Ishikawa (cell line): ENCODE measurements at regions not wholly inside any gene's neighbourhood (a gene's known extent, or its start where the extent isn't known, plus 50 kb on each side); places are given as distances from the start of the nearest gene placed in this dataset.

Experiments used
- CEBPB ChIP-seq: IDR thresholded peaks from 2 replicates; pipeline ENCODE4 v1.6.1; 2012
- CREB1 ChIP-seq: IDR thresholded peaks from 2 replicates; pipeline ENCODE4 v1.6.1; 2012; ENCODE audit warnings: low read depth
- EGR1 ChIP-seq: IDR thresholded peaks from 2 replicates; pipeline ENCODE4 v1.6.1; 2012
- EP300 ChIP-seq: IDR thresholded peaks from 2 replicates; pipeline ENCODE4 v1.6.1; 2012; ENCODE audit warnings: borderline replicate concordance
- FOXM1 ChIP-seq: IDR thresholded peaks from 2 replicates; pipeline ENCODE4 v1.6.1; 2012; ENCODE audit warnings: low read depth, borderline replicate concordance
- MAX ChIP-seq: IDR thresholded peaks from 2 replicates; pipeline ENCODE4 v1.6.1; 2012
- NFIC ChIP-seq: IDR thresholded peaks from 2 replicates; pipeline ENCODE4 v1.6.1; 2012
- RAD21 ChIP-seq: IDR thresholded peaks from 2 replicates; pipeline ENCODE4 v1.6.1; 2012; ENCODE audit warnings: low read depth
- REST ChIP-seq: IDR thresholded peaks from 2 replicates; pipeline ENCODE4 v1.6.1; 2012; ENCODE audit warnings: low read depth, mild to moderate bottlenecking
- TAF1 ChIP-seq: IDR thresholded peaks from 2 replicates; pipeline ENCODE4 v1.6.1; 2012; ENCODE audit warnings: low read depth, mild to moderate bottlenecking
- TCF12 ChIP-seq: IDR thresholded peaks from 2 replicates; pipeline ENCODE4 v1.6.1; 2012; ENCODE audit warnings: low read depth
- TEAD4 ChIP-seq: IDR thresholded peaks from 2 replicates; pipeline ENCODE4 v1.6.1; 2012
- USF1 ChIP-seq: IDR thresholded peaks from 2 replicates; pipeline ENCODE4 v1.6.1; 2012
- YY1 ChIP-seq: IDR thresholded peaks from 2 replicates; pipeline ENCODE4 v1.6.1; 2012; ENCODE audit warnings: low read depth
- ZBTB7A ChIP-seq: IDR thresholded peaks from 2 replicates; pipeline ENCODE4 v1.6.1; 2012; ENCODE audit warnings: low read depth

GRCh38 chr2:17319090-17319489 is 199.2 kb downstream of the RAD51AP2 start:
- TF ChIP-seq FOXM1 (no peak), TEAD4 (no peak), NFIC (0 out of 2 replicates have a peak, but pooled peaks have one; percentile 12), MAX (no peak), CEBPB (no peak)

- TF ChIP-seq TCF12 = no peak
- TF ChIP-seq FOXM1 = no peak
- TF ChIP-seq RAD21 = no peak
- no peak for TF ChIP-seq CEBPB
- no peak for TF ChIP-seq MAX
- no peak for TF ChIP-seq ZBTB7A
- TF ChIP-seq NFIC = no peak
- TF ChIP-seq EGR1 = no peak
- no peak for TF ChIP-seq TAF1
- no peak for TF ChIP-seq REST
- no peak for TF ChIP-seq YY1
- no peak for TF ChIP-seq TEAD4
- no peak for TF ChIP-seq EP300
- TF ChIP-seq USF1 = no peak
- TF ChIP-seq CREB1 = no peak
Observed at GRCh38 chr2:17318013-17318412, 200.2 kb downstream of the RAD51AP2 start.

GRCh38 chr2:17317439-17317976 is 200.7 kb downstream of the RAD51AP2 start:
- no peak for TF ChIP-seq EGR1
- TF ChIP-seq CEBPB = no peak
- TF ChIP-seq TCF12 = no peak
- TF ChIP-seq NFIC = no peak
- TF ChIP-seq RAD21 = no peak
- no peak for TF ChIP-seq CREB1
- TF ChIP-seq REST = no peak
- TF ChIP-seq EP300 = no peak
- TF ChIP-seq TEAD4 = no peak
- no peak for TF ChIP-seq TAF1

GRCh38 chr2:17313261-17313660 is 205.0 kb downstream of the RAD51AP2 start:
- no peak for TF ChIP-seq TCF12

GRCh38 chr2:17311771-17312511 is 206.3 kb downstream of the RAD51AP2 start:
- no peak for TF ChIP-seq YY1
- TF ChIP-seq USF1 = no peak
- no peak for TF ChIP-seq MAX
- TF ChIP-seq NFIC = no peak
- TF ChIP-seq REST = no peak
- TF ChIP-seq EGR1 = no peak
- TF ChIP-seq CREB1 = no peak
- TF ChIP-seq TCF12 = no peak
- no peak for TF ChIP-seq RAD21
- no peak for TF ChIP-seq CEBPB
- TF ChIP-seq ZBTB7A = no peak
